GM12878 (cell line): ENCODE measurements at regions not wholly inside any gene's neighbourhood (a gene's known extent, or its start where the extent isn't known, plus 50 kb on each side); places are given as distances from the start of the nearest gene placed in this dataset.

Experiments
- ATAC-seq: fragments of 200-7000 bp; cut with Tn5 transposase; 3 replicates; pipeline ENCODE4 v1.9.1; 2020; ENCODE audit warnings: mild to moderate bottlenecking, moderate library complexity
- BruUV-seq: library from RNA; stranded (reverse); fragments of 400-500 nt; replicated peaks from 2 replicates; lab custom pipeline; 2021; lab: Mats Ljungman, UMichigan
- CTCF ChIA-PET: fragments of 300-600 bp; sonication (Branson Sonifier 250); formaldehyde crosslinking; extraction: SDS; loops from one replicate; lab custom pipeline; 2021; ENCODE audit warnings: inconsistent platforms; lab: Yijun Ruan, JAX
- POLR2A ChIA-PET: fragments of 350-600 bp; formaldehyde crosslinking; extraction: SDS; loops from one replicate; lab custom pipeline; 2021; ENCODE audit warnings: inconsistent platforms; lab: Charles Lee
- RAD21 ChIA-PET: fragments of 300-600 bp; sonication (Branson Sonifier 250); formaldehyde crosslinking; loops from one replicate; lab custom pipeline; 2023; ENCODE audit warnings: antibody characterized with exemption; ENCODE audit not compliant: unreplicated experiment; lab: Charles Lee
- SMC1A ChIA-PET: fragments of 300-600 bp; sonication (Branson Sonifier 250); formaldehyde crosslinking; loops from one replicate; lab custom pipeline; 2023; ENCODE audit not compliant: unreplicated experiment, uncharacterized antibody; lab: Charles Lee
- DNase-seq: peaks from one replicate; pipeline ENCODE4 v3.0.0-alpha.2; 2011; ENCODE audit warnings: low read depth, low spot score
- FAIRE-seq: peaks from 3 replicates; lab custom pipeline; 2011; peaks lifted over from hg19 to GRCh38; lab: Jason Lieb, UNC
- H2AFZ ChIP-seq: 2 replicates; pipeline ENCODE4 v1.6.0; 2011; ENCODE audit warnings: low read depth, low read length, control low read depth; ENCODE audit not compliant: control insufficient read depth
- H3K27ac ChIP-seq: 2 replicates; pipeline ENCODE4 v1.5.1; 2011; ENCODE audit warnings: control low read depth; ENCODE audit not compliant: control insufficient read depth, insufficient read depth
- H3K27me3 ChIP-seq, 2 experiments: replicated peaks in 1 of 2; 2 replicates each; pipeline versions ENCODE4 v1.6.0 to v1.6.1; 2011; ENCODE audit warnings: low read length in 1 of 2; ENCODE audit not compliant: control insufficient read depth in 2 of 2, insufficient read depth in 2 of 2
- H3K36me3 ChIP-seq, 2 experiments: 2 replicates each; pipeline ENCODE4 v1.5.1; 2011; ENCODE audit warnings: low read length in 1 of 2; ENCODE audit not compliant: control insufficient read depth in 2 of 2, insufficient read depth in 2 of 2
- H3K4me1 ChIP-seq: 2 replicates; pipeline ENCODE4 v1.6.1; 2011; ENCODE audit warnings: mild to moderate bottlenecking, low read length, moderate library complexity, mixed read lengths; ENCODE audit not compliant: control insufficient read depth, insufficient read depth
- H3K4me2 ChIP-seq: 2 replicates; pipeline ENCODE4 v1.6.0; 2011; ENCODE audit warnings: control low read depth; ENCODE audit not compliant: control insufficient read depth, insufficient read depth
- H3K4me3 ChIP-seq: fragments of 200-600 bp; sonication (generic); 2 replicates; pipeline ENCODE4 v1.5.1; 2016
- H3K79me2 ChIP-seq: 2 replicates; pipeline ENCODE4 v1.6.0; 2011; ENCODE audit warnings: low read length; ENCODE audit not compliant: control insufficient read depth, insufficient read depth
- H3K9ac ChIP-seq: 2 replicates; pipeline ENCODE4 v1.8.0; 2011; ENCODE audit warnings: low read length, control low read depth, mixed read lengths; ENCODE audit not compliant: control insufficient read depth, insufficient read depth
- H3K9me3 ChIP-seq: replicated peaks from 3 replicates; pipeline ENCODE4 v1.5.1; 2011; ENCODE audit warnings: mild to moderate bottlenecking, low read length; ENCODE audit not compliant: control insufficient read depth, insufficient read depth
- H4K20me1 ChIP-seq: 2 replicates; pipeline ENCODE4 v1.6.0; 2011; ENCODE audit not compliant: control insufficient read depth, insufficient read depth
- CEBPZ ChIP-seq: fragments of 150-350 bp; IDR thresholded peaks from 2 replicates; pipeline ENCODE4 v1.6.1; 2016; ENCODE audit warnings: low read depth, low read length
- ESRRA ChIP-seq: IDR thresholded peaks from 2 replicates; pipeline ENCODE4 v1.6.1; 2012; ENCODE audit warnings: mild to moderate bottlenecking, low read length, improper control_type of control experiment
- EZH2 ChIP-seq: IDR thresholded peaks from 2 replicates; pipeline ENCODE4 v1.6.1; 2012; ENCODE audit warnings: low read depth, mild to moderate bottlenecking, control low read depth, inconsistent platforms, low read length, borderline replicate concordance; ENCODE audit not compliant: control insufficient read depth
- HDAC2 ChIP-seq: fragments of 200-600 bp; sonication (generic); IDR thresholded peaks from 2 replicates; pipeline ENCODE4 v1.6.1; 2017
- JUNB ChIP-seq: IDR thresholded peaks from 2 replicates; pipeline ENCODE4 v1.6.1; 2016; ENCODE audit warnings: antibody characterized with exemption, mild to moderate bottlenecking
- KLF5 ChIP-seq: fragments of 450-650 bp; IDR thresholded peaks from 2 replicates; pipeline ENCODE4 v1.6.1; 2014; ENCODE audit warnings: mild to moderate bottlenecking; ENCODE audit not compliant: partially characterized antibody
- MAX ChIP-seq: IDR thresholded peaks from 2 replicates; pipeline ENCODE4 v1.6.1; 2012; ENCODE audit warnings: low read depth, low read length, improper control_type of control experiment
- MYB ChIP-seq: fragments of 150-350 bp; IDR thresholded peaks from 2 replicates; pipeline ENCODE4 v1.6.1; 2014; ENCODE audit warnings: mild to moderate bottlenecking, low read depth, low read length, borderline replicate concordance
- MYC ChIP-seq: IDR thresholded peaks from 2 replicates; pipeline ENCODE4 v1.6.1; 2011; ENCODE audit warnings: mild to moderate bottlenecking, low read length, moderate library complexity, inconsistent platforms; ENCODE audit not compliant: insufficient read depth, insufficient replicate concordance, insufficient read length, severe bottlenecking
- NBN ChIP-seq: fragments of 450-650 bp; IDR thresholded peaks from 2 replicates; pipeline ENCODE4 v1.6.1; 2016
- NFYA ChIP-seq: IDR thresholded peaks from 2 replicates; pipeline ENCODE4 v1.6.1; 2011; ENCODE audit warnings: low read depth, mild to moderate bottlenecking, low read length, improper control_type of control experiment, borderline replicate concordance
- NR2F1 ChIP-seq: fragments of 450-650 bp; conservative IDR thresholded peaks from 2 replicates; pipeline ENCODE4 v1.6.1; 2017; ENCODE audit warnings: mild to moderate bottlenecking
- POU2F2 ChIP-seq: IDR thresholded peaks from 3 replicates; pipeline ENCODE4 v1.6.1; 2011; ENCODE audit warnings: low read depth, mild to moderate bottlenecking, low read length, borderline replicate concordance
- SIN3A ChIP-seq: IDR thresholded peaks from 2 replicates; pipeline ENCODE4 v1.6.1; 2012; ENCODE audit warnings: low read depth, low read length, improper control_type of control experiment
- STAT1 ChIP-seq: fragments of 450-650 bp; conservative IDR thresholded peaks from 2 replicates; pipeline ENCODE4 v1.6.1; 2014; ENCODE audit warnings: antibody characterized with exemption, mild to moderate bottlenecking
- TBL1XR1 ChIP-seq: IDR thresholded peaks from 2 replicates; pipeline ENCODE4 v1.6.1; 2012; ENCODE audit warnings: low read depth, low read length, improper control_type of control experiment
- WRNIP1 ChIP-seq: IDR thresholded peaks from 2 replicates; pipeline ENCODE4 v1.6.1; 2011; ENCODE audit warnings: low read depth, low read length, improper control_type of control experiment, borderline replicate concordance
- WGBS: methylation state at CpG from one replicate; pipeline ENCODE4 v1.1.6; 2016; ENCODE audit warnings: low lambda C conversion rate; ENCODE audit not compliant: insufficient replicate concordance, insufficient coverage; ENCODE audit errors: missing lambda C conversion rate; 5-methylcytosine and 5-hydroxymethylcytosine counted together
- in situ Hi-C: fragments of 300-500 bp; cut with MboI; formaldehyde crosslinking; loops from 9 replicates; pipeline ENCODE4 v1.14.3; 2018; ENCODE audit warnings: mixed read lengths
- intact Hi-C: fragments of 100-400 bp; cut with micrococcal nuclease; formaldehyde crosslinking; loops from one replicate; pipeline ENCODE4 v1.14.2; 2022; ENCODE audit not compliant: unreplicated experiment

GRCh38 chr2:205852457-205852856 lies 170.2 kb downstream of the NRP2 start:
- no peak for DNase-seq
- no peak for TF ChIP-seq CEBPZ
- no peak for TF ChIP-seq ESRRA
- TF ChIP-seq, all 136 proteins: peak for 0
- no TSS peak for BruUV-seq
- H4K20me1 ChIP-seq, result no peaks in the 10 kb centered on the region
- H3K79me2 ChIP-seq, result no peaks in the 10 kb centered on the region
- no peak for ATAC-seq
- H3K36me3 ChIP-seq, result no peaks in the 10 kb centered on the region
- no peak overlapping the region for H2AFZ ChIP-seq
- no peaks in the 10 kb centered on the region; a peak in 2 of 4 replicates for H3K27me3 ChIP-seq
- H3K4me2 ChIP-seq, result no peak overlapping the region
- no peak overlapping the region for H3K27ac ChIP-seq
- CTCF ChIA-PET, result interaction anchor here (1.5 kb wide), 1 partner anchor 18 kb away, joined by 3 read pairs; no protein-coding TSS in a partner anchor
- no peak for FAIRE-seq
- 6% methylated on average over 3 of the region's 3 CpGs for WGBS
- SMC1A ChIA-PET, result no interaction called here
- H3K4me1 ChIP-seq, result no peaks in the 10 kb centered on the region
- RAD21 ChIA-PET, result no interaction called here
- H3K4me3 ChIP-seq, result no peak overlapping the region
- POLR2A ChIA-PET, result interaction anchor here (0.7 kb wide), 1 partner anchor 12 kb away, joined by 3 read pairs; no protein-coding TSS in a partner anchor
- no peaks in the 10 kb centered on the region for H3K9me3 ChIP-seq
- intact Hi-C loops, result no loop called here
- no peak overlapping the region for H3K9ac ChIP-seq
- in situ Hi-C loops, result no loop called here

GRCh38 chr2:205850611-205851010 lies 168.3 kb downstream of the NRP2 start:
- H3K9ac ChIP-seq, result no peak overlapping the region
- RAD21 ChIA-PET, result no interaction called here
- WGBS, result 32% methylated on average over 5 of the region's 5 CpGs
- CTCF ChIA-PET, result no interaction called here
- no TSS peak for BruUV-seq
- no peaks in the 10 kb centered on the region for H3K36me3 ChIP-seq
- no peak overlapping the region for H3K4me2 ChIP-seq
- no peaks in the 10 kb centered on the region; a peak in 2 of 4 replicates for H3K27me3 ChIP-seq
- no peak overlapping the region for H3K27ac ChIP-seq
- ATAC-seq, result no peak
- H3K4me1 ChIP-seq, result no peaks in the 10 kb centered on the region
- H2AFZ ChIP-seq, result no peak overlapping the region
- H4K20me1 ChIP-seq, result no peaks in the 10 kb centered on the region
- no peak for DNase-seq
- in situ Hi-C loops, result no loop called here
- no peak for FAIRE-seq
- H3K9me3 ChIP-seq, result no peaks in the 10 kb centered on the region
- POLR2A ChIA-PET, result no interaction called here
- H3K4me3 ChIP-seq, result no peak overlapping the region
- intact Hi-C loops, result no loop called here
- H3K79me2 ChIP-seq, result no peaks in the 10 kb centered on the region
- SMC1A ChIA-PET, result no interaction called here
- TF ChIP-seq STAT1, result no peak
- no peak for TF ChIP-seq SIN3A
- TF ChIP-seq KLF5, result no peak
- TF ChIP-seq MYB, result no peak
- no peak for TF ChIP-seq NBN
- TF ChIP-seq NR2F1, result no peak
- TF ChIP-seq MAX, result no peak
- no peak for TF ChIP-seq MYC
- TF ChIP-seq HDAC2, result no peak
- no peak for TF ChIP-seq POU2F2
- no peak for TF ChIP-seq JUNB
- TF ChIP-seq TBL1XR1, result no peak
- TF ChIP-seq WRNIP1, result no peak
- no peak for TF ChIP-seq EZH2
- no peak for TF ChIP-seq NFYA
